ENCODE measurements at regions not wholly inside any gene's neighbourhood (a gene's known extent, or its start where the extent isn't known, plus 50 kb on each side); places are given as distances from the start of the nearest gene placed in this dataset.

GRCh38 chrX:78527818-78528217, 131.3 kb downstream of the RTL3 start:
- TF ChIP-seq CTCF (IDR thresholded peaks at IDR 0.05) (no peak), POLR2A (IDR thresholded peaks at IDR 0.05) (no peak)

Measured in thyroid gland (tissue), 4 donors.